ENCODE measurements at regions not wholly inside any gene's neighbourhood (a gene's known extent, or its start where the extent isn't known, plus 50 kb on each side); places are given as distances from the start of the nearest gene placed in this dataset.

DNA sequence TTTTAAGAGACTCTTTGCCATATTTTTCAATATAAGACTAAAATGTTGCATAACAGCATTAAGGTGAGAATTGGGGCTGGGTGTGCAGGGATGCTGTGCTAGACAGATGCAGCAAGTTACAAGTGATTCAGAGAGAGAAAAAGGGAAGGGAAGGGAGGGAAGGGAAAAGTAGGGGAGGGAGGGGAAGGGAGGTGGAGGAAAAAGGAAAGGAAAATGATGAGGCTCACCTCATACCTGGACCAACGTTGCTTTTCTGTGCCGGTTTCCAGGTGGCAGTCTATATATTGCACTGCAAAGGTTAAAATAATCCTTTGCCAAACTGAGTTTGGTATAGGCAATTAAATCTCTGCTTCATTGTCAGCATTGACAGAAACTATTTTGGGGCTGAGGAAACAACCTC is 155.4 kb upstream of the LAMA2 start:
- TF ChIP-seq POLR2AphosphoS5 (IDR thresholded peaks at IDR 0.05) (no peak), POLR2A (IDR thresholded peaks at IDR 0.05; ENCODE audit: low read depth) (no peak)

Measured in esophagus muscularis mucosa (tissue), 2 donors.